GM10248 (cell line): ENCODE measurements at regions not wholly inside any gene's neighbourhood (a gene's known extent, or its start where the extent isn't known, plus 50 kb on each side); places are given as distances from the start of the nearest gene placed in this dataset.

ENCODE experiments used
- CTCF ChIA-PET: fragments of 300-600 bp; sonication (Branson Sonifier 250); formaldehyde crosslinking; extraction: SDS; loops from one replicate; lab custom pipeline; 2021; ENCODE audit warnings: antibody characterized with exemption; lab: Yijun Ruan, JAX
- POLR2A ChIA-PET: fragments of 350-650 bp; sonication (Branson Sonifier 250); formaldehyde crosslinking; extraction: SDS; loops from one replicate; lab custom pipeline; 2020; ENCODE audit warnings: antibody characterized with exemption; lab: Yijun Ruan, JAX
- DNase-seq: peaks from one replicate; pipeline ENCODE4 v3.0.0; 2012; ENCODE audit errors: extremely low spot score
- CTCF ChIP-seq: IDR thresholded peaks from 2 replicates; pipeline ENCODE4 v1.5.1; 2012; ENCODE audit warnings: mild to moderate bottlenecking, low read depth; ENCODE audit errors: extremely low read depth, missing control alignments, control extremely low read depth

GRCh38 chr14:62451221-62451620 lies 594.0 kb downstream of the KCNH5 start:
- CTCF ChIA-PET: no interaction called here
- no peak for DNase-seq
- POLR2A ChIA-PET: no interaction called here
- no peak for TF ChIP-seq CTCF

- TF ChIP-seq CTCF: no peak
- ChIA-PET POLR2A (no interaction called here), CTCF (interaction anchor here (0.5 kb wide), 1 partner anchor 198 kb away, joined by 3 read pairs; no protein-coding TSS in a partner anchor)
- no peak for DNase-seq
Measured at GRCh38 chr14:62453226-62453625, 592.0 kb downstream of the KCNH5 start.

GRCh38 chr14:62455446-62455845 lies 589.8 kb downstream of the KCNH5 start:
- ChIA-PET CTCF (interaction anchor here (1.2 to 1.3 kb wide), 2 partner anchors 11 to 22 kb away, joined by 3 read pairs; no protein-coding TSS in a partner anchor), POLR2A (no interaction called here)
- no peak for TF ChIP-seq CTCF
- no peak for DNase-seq

GRCh38 chr14:62462988-62463387 lies 582.3 kb downstream of the KCNH5 start:
- ChIA-PET POLR2A (no interaction called here), CTCF (no interaction called here)
- TF ChIP-seq CTCF: no peak
- DNase-seq: no peak

- DNase-seq: no peak
- no peak for TF ChIP-seq CTCF
- CTCF ChIA-PET: no interaction called here
- POLR2A ChIA-PET: no interaction called here
Measured at GRCh38 chr14:62468946-62469345, 576.3 kb downstream of the KCNH5 start.

GRCh38 chr14:62470935-62471334 lies 574.3 kb downstream of the KCNH5 start:
- CTCF ChIA-PET: no interaction called here
- DNase-seq: no peak
- POLR2A ChIA-PET: no interaction called here
- no peak for TF ChIP-seq CTCF

GRCh38 chr14:62491146-62491545 lies 554.1 kb downstream of the KCNH5 start:
- no peak for DNase-seq
- POLR2A ChIA-PET: no interaction called here
- CTCF ChIA-PET: no interaction called here
- TF ChIP-seq CTCF: no peak
